ENCODE measurements at regions not wholly inside any gene's neighbourhood (a gene's known extent, or its start where the extent isn't known, plus 50 kb on each side); places are given as distances from the start of the nearest gene placed in this dataset.

DNA sequence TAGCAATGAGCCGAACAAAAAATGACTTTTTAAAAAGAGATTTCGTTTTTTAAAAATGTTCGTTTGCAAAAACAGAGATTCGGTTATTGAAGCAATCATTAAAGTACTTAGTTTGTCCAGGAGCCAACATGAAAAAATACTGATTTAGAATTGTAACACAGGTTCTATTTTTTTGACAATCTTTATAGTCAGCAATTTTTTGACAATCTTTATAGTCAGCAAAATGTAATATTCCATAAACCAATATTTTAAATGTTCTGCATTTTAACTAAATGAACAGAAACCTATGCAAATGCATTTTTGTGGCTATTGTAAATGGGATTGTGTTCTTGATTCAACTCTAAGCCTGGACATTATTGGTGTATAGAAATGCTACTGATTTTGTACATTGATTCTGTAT lies 161.8 kb downstream of the DSEL start:
- TF ChIP-seq POLR2A (IDR thresholded peaks at IDR 0.05; ENCODE audit: borderline replicate concordance, extremely low read depth, insufficient read depth, insufficient read length) (no peak), EZH2 (IDR thresholded peaks at IDR 0.05) (no peak), CBX3 (IDR thresholded peaks at IDR 0.05; ENCODE audit: low read depth) (no peak), RAD21 (IDR thresholded peaks at IDR 0.05; ENCODE audit: low read depth) (no peak)
- ChIA-PET RAD21 (ENCODE audit: low non-redundant PET in 1 of 2, low total read pairs in 2 of 2, uncharacterized antibody in 2 of 2, unreplicated experiment in 2 of 2) (no interaction called here), CTCF (no interaction called here), POLR2A (no interaction called here)
- no peaks in the 10 kb centered on the region for H3K36me3 ChIP-seq (ENCODE audit: control insufficient read depth in 1 of 2, insufficient read depth in 2 of 2, low read length in 2 of 2)
- no peaks in the 10 kb centered on the region for H3K79me2 ChIP-seq (ENCODE audit: insufficient read depth, low read length)
- H3K4me3 ChIP-seq (replicated peaks in 1 of 2; ENCODE audit: low read depth in 1 of 2, low read length in 2 of 2) = no peak overlapping the region
- no peaks in the 10 kb centered on the region for H3K27me3 ChIP-seq (ENCODE audit: insufficient read depth, low read length)
- H3K4me1 ChIP-seq (ENCODE audit: control insufficient read depth in 1 of 2, insufficient read depth in 2 of 2, low read length in 2 of 2) = no peaks in the 10 kb centered on the region
- intact Hi-C loops (cut with micrococcal nuclease) = no loop called here
- H3K9me2 ChIP-seq (ENCODE audit: insufficient read depth) = no peaks in the 10 kb centered on the region
- no peak overlapping the region for H3K9ac ChIP-seq (ENCODE audit: low read length)
- H3K9me3 ChIP-seq (ENCODE audit: control insufficient read depth in 1 of 2, insufficient read depth in 1 of 2, low read depth in 1 of 2, low read length in 2 of 2) = peaks cover 4 to 16% of the 10 kb centered on the region in 2 experiments; a peak in 2 of 4 replicates
- no peak overlapping the region for H3K4me2 ChIP-seq (ENCODE audit: low read length)
- H3K27ac ChIP-seq (ENCODE audit: low read depth, low read length) = no peak overlapping the region
- H2AFZ ChIP-seq (ENCODE audit: low read depth, low read length, poor library complexity, severe bottlenecking) = no peak overlapping the region
- DNase-seq (ENCODE audit: low read depth, low spot score) (no peak), ATAC-seq (no peak)
- no TSS peak for BruUV-seq (replicated peaks)
- H4K20me1 ChIP-seq (ENCODE audit: insufficient read depth) = no peaks in the 10 kb centered on the region

DNA sequence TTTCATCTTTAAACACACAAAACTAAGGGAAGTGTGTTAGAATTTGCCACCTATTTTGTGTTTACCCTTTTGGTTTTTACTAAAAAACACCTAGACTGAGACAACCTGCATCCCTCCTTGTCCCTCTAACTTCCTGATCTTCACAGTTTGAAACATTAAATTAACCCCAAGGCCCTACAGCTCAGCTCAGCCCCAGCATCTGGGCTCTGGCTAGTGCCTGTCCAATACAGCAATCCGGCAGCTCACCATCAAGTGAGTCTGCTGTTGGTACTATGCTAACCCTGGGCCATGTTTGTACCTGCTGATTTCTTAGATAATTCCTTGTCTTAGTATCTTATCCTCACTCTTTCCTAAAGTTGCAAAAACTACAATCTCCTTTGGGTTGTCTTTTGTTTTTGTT lies 162.4 kb downstream of the DSEL start:
- no peaks in the 10 kb centered on the region for H3K36me3 ChIP-seq (ENCODE audit: control insufficient read depth in 1 of 2, insufficient read depth in 2 of 2, low read length in 2 of 2)
- intact Hi-C loops (cut with micrococcal nuclease) = no loop called here
- no peak for ATAC-seq
- no peaks in the 10 kb centered on the region for H3K4me1 ChIP-seq (ENCODE audit: control insufficient read depth in 1 of 2, insufficient read depth in 2 of 2, low read length in 2 of 2)
- H3K9me3 ChIP-seq (ENCODE audit: control insufficient read depth in 1 of 2, insufficient read depth in 1 of 2, low read depth in 1 of 2, low read length in 2 of 2) = peaks cover 4 to 13% of the 10 kb centered on the region in 2 experiments; a peak in 2 of 4 replicates
- H3K9ac ChIP-seq (ENCODE audit: low read length) = no peak overlapping the region
- H3K27ac ChIP-seq (ENCODE audit: low read depth, low read length) = no peak overlapping the region
- H3K79me2 ChIP-seq (ENCODE audit: insufficient read depth, low read length) = no peaks in the 10 kb centered on the region
- RAD21 ChIA-PET (ENCODE audit: low non-redundant PET in 1 of 2, low total read pairs in 2 of 2, uncharacterized antibody in 2 of 2, unreplicated experiment in 2 of 2) = no interaction called here
- CTCF ChIA-PET = no interaction called here
- H3K4me2 ChIP-seq (ENCODE audit: low read length) = no peak overlapping the region
- TF ChIP-seq, protein P1, sequence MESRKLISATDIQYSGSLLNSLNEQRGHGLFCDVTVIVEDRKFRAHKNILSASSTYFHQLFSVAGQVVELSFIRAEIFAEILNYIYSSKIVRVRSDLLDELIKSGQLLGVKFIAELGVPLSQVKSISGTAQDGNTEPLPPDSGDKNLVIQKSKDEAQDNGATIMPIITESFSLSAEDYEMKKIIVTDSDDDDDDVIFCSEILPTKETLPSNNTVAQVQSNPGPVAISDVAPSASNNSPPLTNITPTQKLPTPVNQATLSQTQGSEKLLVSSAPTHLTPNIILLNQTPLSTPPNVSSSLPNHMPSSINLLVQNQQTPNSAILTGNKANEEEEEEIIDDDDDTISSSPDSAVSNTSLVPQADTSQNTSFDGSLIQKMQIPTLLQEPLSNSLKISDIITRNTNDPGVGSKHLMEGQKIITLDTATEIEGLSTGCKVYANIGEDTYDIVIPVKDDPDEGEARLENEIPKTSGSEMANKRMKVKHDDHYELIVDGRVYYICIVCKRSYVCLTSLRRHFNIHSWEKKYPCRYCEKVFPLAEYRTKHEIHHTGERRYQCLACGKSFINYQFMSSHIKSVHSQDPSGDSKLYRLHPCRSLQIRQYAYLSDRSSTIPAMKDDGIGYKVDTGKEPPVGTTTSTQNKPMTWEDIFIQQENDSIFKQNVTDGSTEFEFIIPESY (IDR thresholded peaks at IDR 0.05; ENCODE audit: extremely low read depth, insufficient replicate concordance, low read length) = no peak
- no peak overlapping the region for H3K4me3 ChIP-seq (replicated peaks in 1 of 2; ENCODE audit: low read depth in 1 of 2, low read length in 2 of 2)
- POLR2A ChIA-PET = no interaction called here
- BruUV-seq (replicated peaks) = no TSS peak
- no peaks in the 10 kb centered on the region for H3K9me2 ChIP-seq (ENCODE audit: insufficient read depth)
- no peaks in the 10 kb centered on the region for H4K20me1 ChIP-seq (ENCODE audit: insufficient read depth)
- no peaks in the 10 kb centered on the region for H3K27me3 ChIP-seq (ENCODE audit: insufficient read depth, low read length)
- no peak for DNase-seq (ENCODE audit: low read depth, low spot score)
- no peak overlapping the region for H2AFZ ChIP-seq (ENCODE audit: low read depth, low read length, poor library complexity, severe bottlenecking)

All from HCT116 (cell line).